ENCODE measurements at regions not wholly inside any gene's neighbourhood (a gene's known extent, or its start where the extent isn't known, plus 50 kb on each side); places are given as distances from the start of the nearest gene placed in this dataset.

- H3K4me2 ChIP-seq (ENCODE audit: low read length): no peak overlapping the region
- no peak overlapping the region for H3K4me3 ChIP-seq (replicated peaks in 1 of 2; ENCODE audit: low read depth in 1 of 2, low read length in 2 of 2)
- no peak overlapping the region for H2AFZ ChIP-seq (ENCODE audit: low read depth, low read length, poor library complexity, severe bottlenecking)
- intact Hi-C loops (cut with micrococcal nuclease): no loop called here
- H3K4me1 ChIP-seq (ENCODE audit: control insufficient read depth in 1 of 2, insufficient read depth in 2 of 2, low read length in 2 of 2): no peaks in the 10 kb centered on the region
- H3K27me3 ChIP-seq (ENCODE audit: insufficient read depth, low read length): no peaks in the 10 kb centered on the region
- no TSS peak for BruUV-seq (replicated peaks)
- H3K79me2 ChIP-seq (ENCODE audit: insufficient read depth, low read length): no peaks in the 10 kb centered on the region
- no peak overlapping the region for H3K27ac ChIP-seq (ENCODE audit: low read depth, low read length)
- DNase-seq (ENCODE audit: low read depth, low spot score): no peak
- ChIA-PET CTCF (no interaction called here), POLR2A (interaction anchor here (0.7 kb wide), 1 partner anchor 1679 kb away, joined by 5 read pairs; no protein-coding TSS in a partner anchor), RAD21 (ENCODE audit: low non-redundant PET in 1 of 2, low total read pairs in 2 of 2, uncharacterized antibody in 2 of 2, unreplicated experiment in 2 of 2) (no interaction called here)
- H3K9ac ChIP-seq (ENCODE audit: low read length): no peak overlapping the region
- no peaks in the 10 kb centered on the region for H3K9me3 ChIP-seq (ENCODE audit: control insufficient read depth in 1 of 2, insufficient read depth in 1 of 2, low read depth in 1 of 2, low read length in 2 of 2)
- no peaks in the 10 kb centered on the region for H4K20me1 ChIP-seq (ENCODE audit: insufficient read depth)
- no peak for ATAC-seq
- peaks cover 4% of the 10 kb centered on the region; the same call in 1 of the 2 replicates for H3K9me2 ChIP-seq (ENCODE audit: insufficient read depth)
- no peaks in the 10 kb centered on the region for H3K36me3 ChIP-seq (ENCODE audit: control insufficient read depth in 1 of 2, insufficient read depth in 2 of 2, low read length in 2 of 2)
- TF ChIP-seq FOSL1 (IDR thresholded peaks at IDR 0.05; ENCODE audit: low read depth): no peak
- no peak for TF ChIP-seq SP1 (IDR thresholded peaks at IDR 0.05; ENCODE audit: low read depth)
- TF ChIP-seq SIN3A (IDR thresholded peaks at IDR 0.05; ENCODE audit: low read depth): no peak
- TF ChIP-seq JUND (IDR thresholded peaks at IDR 0.05): no peak
- no peak for TF ChIP-seq EGR1 (IDR thresholded peaks at IDR 0.05; ENCODE audit: low read depth)
- TF ChIP-seq EZH2 (IDR thresholded peaks at IDR 0.05): no peak
- TF ChIP-seq CEBPB (IDR thresholded peaks at IDR 0.05; ENCODE audit: low read depth): no peak
- no peak for TF ChIP-seq CBX3 (IDR thresholded peaks at IDR 0.05; ENCODE audit: low read depth)
- TF ChIP-seq CTCF (IDR thresholded peaks at IDR 0.05 in 2 of 3, conservative IDR thresholded peaks at IDR 0.05 in 1 of 3; ENCODE audit: borderline replicate concordance in 1 of 3, insufficient read depth in 1 of 3, low read depth in 2 of 3, low read length in 2 of 3): no peak
- no peak for TF ChIP-seq ZBTB33 (IDR thresholded peaks at IDR 0.05; ENCODE audit: extremely low read depth, insufficient replicate concordance, low read length)
- TF ChIP-seq ZNF274 (IDR thresholded peaks at IDR 0.05; ENCODE audit: low read depth, low read length): no peak
- TF ChIP-seq TCF7L2 (IDR thresholded peaks at IDR 0.05; ENCODE audit: borderline replicate concordance, extremely low read depth, insufficient read depth, insufficient read length): no peak
- no peak for TF ChIP-seq ZFX (IDR thresholded peaks at IDR 0.05)
- no peak for TF ChIP-seq REST (IDR thresholded peaks at IDR 0.05; ENCODE audit: low read depth)
These were observed 1716.6 kb downstream of the PCDH7 start for GRCh38 chr4:32436816-32437215.

Data from HCT116 (cell line).